ENCODE measurements at regions not wholly inside any gene's neighbourhood (a gene's known extent, or its start where the extent isn't known, plus 50 kb on each side); places are given as distances from the start of the nearest gene placed in this dataset.

- intact Hi-C loops (cut with DNase I; ENCODE audit: low total_unique reads) = no loop called here
Observed at GRCh38 chr5:72711351-72711750, 105.1 kb upstream of the TNPO1 start.

GRCh38 chr5:72709341-72709740 is 107.1 kb upstream of the TNPO1 start:
- Histone ChIP-seq H3K9me3 (peaks cover 0 to 13% (median 0%) of the 10 kb centered on the region in 8 donors), H3K27me3 (replicated peaks in 1 of 7) (peaks cover 0 to 24% (median 0%) of the 10 kb centered on the region in 7 donors), H3K27ac (no peak overlapping the region), H3K36me3 (no peaks in the 10 kb centered on the region), H3K4me3 (no peak overlapping the region), H3K4me1 (no peaks in the 10 kb centered on the region)
- TF ChIP-seq, protein P1, sequence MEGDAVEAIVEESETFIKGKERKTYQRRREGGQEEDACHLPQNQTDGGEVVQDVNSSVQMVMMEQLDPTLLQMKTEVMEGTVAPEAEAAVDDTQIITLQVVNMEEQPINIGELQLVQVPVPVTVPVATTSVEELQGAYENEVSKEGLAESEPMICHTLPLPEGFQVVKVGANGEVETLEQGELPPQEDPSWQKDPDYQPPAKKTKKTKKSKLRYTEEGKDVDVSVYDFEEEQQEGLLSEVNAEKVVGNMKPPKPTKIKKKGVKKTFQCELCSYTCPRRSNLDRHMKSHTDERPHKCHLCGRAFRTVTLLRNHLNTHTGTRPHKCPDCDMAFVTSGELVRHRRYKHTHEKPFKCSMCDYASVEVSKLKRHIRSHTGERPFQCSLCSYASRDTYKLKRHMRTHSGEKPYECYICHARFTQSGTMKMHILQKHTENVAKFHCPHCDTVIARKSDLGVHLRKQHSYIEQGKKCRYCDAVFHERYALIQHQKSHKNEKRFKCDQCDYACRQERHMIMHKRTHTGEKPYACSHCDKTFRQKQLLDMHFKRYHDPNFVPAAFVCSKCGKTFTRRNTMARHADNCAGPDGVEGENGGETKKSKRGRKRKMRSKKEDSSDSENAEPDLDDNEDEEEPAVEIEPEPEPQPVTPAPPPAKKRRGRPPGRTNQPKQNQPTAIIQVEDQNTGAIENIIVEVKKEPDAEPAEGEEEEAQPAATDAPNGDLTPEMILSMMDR (IDR thresholded peaks at IDR 0.05 in 8 of 11, conservative IDR thresholded peaks at IDR 0.05 in 3 of 11) = no peak
- TF ChIP-seq POLR2A (IDR thresholded peaks at IDR 0.05) (no peak), POLR2AphosphoS5 (IDR thresholded peaks at IDR 0.05) (no peak)
- intact Hi-C loops (cut with DNase I; ENCODE audit: low total_unique reads) = no loop called here
- DNase-seq = no peak
- WGBS, 5 donors = 50 to 86% (median 70%) methylated on average over 1 of the region's 1 CpG

More at GRCh38 chr5:72711351-72711750, 105.1 kb upstream of the TNPO1 start:
- no peak for DNase-seq
- no peak overlapping the region for H3K27ac ChIP-seq
- no peaks in the 10 kb centered on the region for H3K4me1 ChIP-seq
- no peaks in the 10 kb centered on the region for H3K36me3 ChIP-seq
- H3K9me3 ChIP-seq = peaks cover 0 to 13% (median 0%) of the 10 kb centered on the region in 8 donors
- H3K4me3 ChIP-seq = no peak overlapping the region
- TF ChIP-seq POLR2A (IDR thresholded peaks at IDR 0.05) (no peak), POLR2AphosphoS5 (IDR thresholded peaks at IDR 0.05) (no peak)
- TF ChIP-seq, protein P1 (IDR thresholded peaks at IDR 0.05 in 8 of 11, conservative IDR thresholded peaks at IDR 0.05 in 3 of 11) = no peak
- peaks cover 0 to 24% (median 0%) of the 10 kb centered on the region in 7 donors for H3K27me3 ChIP-seq (replicated peaks in 1 of 7)
- whole genome bisulfite sequencing, 5 donors = 63 to 86% (median 77%) methylated on average over 2 of the region's 2 CpGs

DNA sequence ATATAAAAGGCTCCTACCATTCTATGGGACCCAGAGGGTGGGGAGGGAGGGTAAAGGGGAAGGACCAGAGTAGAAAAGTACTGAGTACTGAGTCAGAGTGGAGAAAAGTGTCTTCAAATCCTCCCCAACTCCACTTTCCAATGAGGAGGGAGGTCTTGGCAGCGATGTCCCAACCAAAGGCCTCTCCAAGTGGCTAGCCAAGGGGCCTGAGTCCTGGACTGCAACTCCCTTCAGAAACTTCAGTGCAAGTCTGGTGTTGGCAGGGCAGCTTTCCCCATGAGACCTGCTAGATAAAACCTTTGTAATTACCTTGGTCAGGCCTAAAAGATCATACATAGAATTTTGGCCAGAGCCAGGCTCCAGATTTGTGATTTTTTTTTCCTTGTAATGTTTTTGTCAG is 111.3 kb upstream of the TNPO1 start:
- intact Hi-C loops (cut with DNase I; ENCODE audit: low total_unique reads) = no loop called here
- Histone ChIP-seq H3K4me3 (no peak overlapping the region), H3K27ac (no peak overlapping the region), H3K27me3 (replicated peaks in 1 of 7) (peaks cover 0 to 24% (median 0%) of the 10 kb centered on the region in 7 donors), H3K36me3 (no peaks in the 10 kb centered on the region), H3K4me1 (no peaks in the 10 kb centered on the region), H3K9me3 (peaks cover 0 to 14% (median 0%) of the 10 kb centered on the region in 8 donors)
- TF ChIP-seq, protein P1 (IDR thresholded peaks at IDR 0.05 in 8 of 11, conservative IDR thresholded peaks at IDR 0.05 in 3 of 11) = no peak
- TF ChIP-seq POLR2A (IDR thresholded peaks at IDR 0.05) (no peak), POLR2AphosphoS5 (IDR thresholded peaks at IDR 0.05) (no peak)
- no peak for DNase-seq
- WGBS, 5 donors = 81 to 94% (median 88%) methylated on average over 1 of the region's 1 CpG

DNA sequence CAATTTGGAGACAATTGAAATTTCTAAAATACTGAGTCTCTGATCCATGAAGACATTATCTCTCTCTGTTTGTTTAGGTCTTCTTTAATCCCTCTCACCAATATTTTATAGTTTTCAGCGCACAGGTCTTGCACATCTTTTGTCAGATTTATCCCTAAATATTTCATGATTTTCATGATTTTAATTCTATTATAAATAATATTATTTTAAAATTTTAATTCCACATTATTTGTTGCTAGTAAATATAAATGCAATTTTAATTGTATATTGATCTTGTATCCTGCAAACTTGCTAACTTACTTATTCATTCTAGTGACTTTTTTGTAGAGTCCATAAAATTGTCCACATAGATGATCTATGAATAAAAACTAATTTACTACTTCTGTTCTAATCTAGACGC is 112.6 kb upstream of the TNPO1 start:
- intact Hi-C loops (cut with DNase I; ENCODE audit: low total_unique reads) = no loop called here
- DNase-seq = no peak
- Histone ChIP-seq H3K4me3 (no peak overlapping the region), H3K36me3 (no peaks in the 10 kb centered on the region), H3K9me3 (peaks cover 0 to 13% (median 0%) of the 10 kb centered on the region in 8 donors), H3K27ac (no peak overlapping the region), H3K4me1 (no peaks in the 10 kb centered on the region), H3K27me3 (replicated peaks in 1 of 7) (peaks cover 0 to 17% (median 0%) of the 10 kb centered on the region in 7 donors)
- WGBS, 5 donors = 57 to 87% (median 82%) methylated on average over 2 of the region's 2 CpGs
- TF ChIP-seq, protein P1 (IDR thresholded peaks at IDR 0.05 in 8 of 11, conservative IDR thresholded peaks at IDR 0.05 in 3 of 11) = no peak
- TF ChIP-seq POLR2A (IDR thresholded peaks at IDR 0.05) = no peak
